NCI-H1930 (cell line): ENCODE measurements at regions not wholly inside any gene's neighbourhood (a gene's known extent, or its start where the extent isn't known, plus 50 kb on each side); places are given as distances from the start of the nearest gene placed in this dataset.
"Not testable (repeated sequence)": the region's sequence is repeated elsewhere in the genome, so short reads cannot be mapped to it uniquely, and the experiment has no call there.

Source experiments
- DNase-seq, 2 experiments: peaks; one replicate each; lab custom pipeline; 2025; lab: John Stamatoyannopoulos, UW

DNA sequence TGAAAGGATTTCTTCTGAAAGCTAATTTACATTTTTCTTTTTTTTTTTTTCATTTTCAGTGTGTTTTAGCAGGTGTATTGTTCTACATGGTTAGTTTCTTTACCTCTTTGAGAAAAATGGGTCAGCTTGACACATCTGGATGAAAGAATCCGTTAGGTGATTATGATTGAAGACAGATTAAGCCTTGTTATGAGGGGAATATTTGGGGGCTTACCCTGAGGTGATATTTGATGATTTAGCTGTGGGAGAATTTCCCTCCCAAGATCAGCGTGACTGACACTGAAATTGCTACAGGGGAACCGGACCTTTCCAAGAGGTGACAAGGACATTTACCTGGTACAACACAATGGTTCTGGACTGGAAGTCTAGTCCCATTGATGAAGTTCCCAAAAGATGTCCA is 147.5 kb downstream of the NFKBIZ start:
- DNase-seq = no peak

DNA sequence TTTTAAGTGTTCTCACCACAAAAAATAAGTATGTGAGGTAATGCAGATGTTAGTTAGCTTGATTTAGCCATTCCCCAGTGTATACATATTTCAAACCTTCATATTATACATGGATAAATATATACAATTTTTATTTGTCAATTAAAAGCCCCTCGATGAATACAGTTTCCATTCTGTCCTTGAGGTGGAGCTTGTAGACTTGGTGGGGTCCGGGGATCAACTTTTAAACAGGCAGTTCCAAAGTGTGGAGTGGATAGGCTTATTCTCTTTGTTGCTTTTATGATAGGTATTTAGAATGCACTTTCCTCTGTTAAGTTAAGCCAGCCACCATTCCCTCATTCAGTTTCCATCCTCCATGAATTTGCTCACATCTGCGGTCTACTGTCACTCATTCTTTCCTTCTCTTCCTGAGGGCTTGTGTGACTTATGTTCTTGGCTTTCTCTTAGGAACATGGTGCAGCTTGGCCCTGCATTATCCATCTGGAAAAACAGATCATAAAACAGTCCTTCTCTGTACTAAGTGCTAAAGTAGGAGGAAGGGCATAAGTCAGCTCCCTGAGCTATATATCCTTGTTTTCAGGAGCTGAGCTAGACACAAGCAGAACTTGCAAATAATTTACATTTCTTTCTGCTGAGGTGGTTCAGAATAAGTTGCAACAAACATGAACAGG is 149.1 kb downstream of the NFKBIZ start:
- DNase-seq = no peak

DNA sequence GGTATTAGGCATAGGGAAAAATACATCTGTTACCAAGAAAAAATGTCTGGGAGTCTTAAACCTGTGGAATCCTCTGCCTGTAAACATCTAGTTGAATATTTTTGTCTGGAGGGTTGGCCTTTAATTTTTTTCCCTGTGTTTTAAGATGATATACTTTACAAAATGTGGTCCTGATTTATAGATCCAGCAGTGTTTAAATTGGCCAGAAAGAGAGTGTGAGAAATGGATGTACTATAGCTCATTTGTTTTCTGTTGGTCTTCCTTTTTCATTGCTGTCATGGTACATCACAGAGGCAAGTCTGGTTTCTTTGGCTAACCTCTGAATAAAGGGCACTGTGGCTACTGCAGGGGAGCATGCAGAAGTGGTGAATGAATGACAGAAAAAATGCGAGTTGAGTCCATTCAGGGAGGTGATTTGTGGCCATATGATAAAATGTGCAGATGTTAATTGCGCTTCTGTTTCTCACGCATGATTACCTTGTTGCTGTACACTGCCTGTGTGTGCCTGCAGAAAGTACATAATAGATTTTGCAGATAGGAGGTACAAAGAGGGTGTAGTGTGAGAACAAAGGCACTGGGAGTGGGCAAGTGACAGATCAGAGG is 150.0 kb downstream of the NFKBIZ start:
- no peak for DNase-seq

DNA sequence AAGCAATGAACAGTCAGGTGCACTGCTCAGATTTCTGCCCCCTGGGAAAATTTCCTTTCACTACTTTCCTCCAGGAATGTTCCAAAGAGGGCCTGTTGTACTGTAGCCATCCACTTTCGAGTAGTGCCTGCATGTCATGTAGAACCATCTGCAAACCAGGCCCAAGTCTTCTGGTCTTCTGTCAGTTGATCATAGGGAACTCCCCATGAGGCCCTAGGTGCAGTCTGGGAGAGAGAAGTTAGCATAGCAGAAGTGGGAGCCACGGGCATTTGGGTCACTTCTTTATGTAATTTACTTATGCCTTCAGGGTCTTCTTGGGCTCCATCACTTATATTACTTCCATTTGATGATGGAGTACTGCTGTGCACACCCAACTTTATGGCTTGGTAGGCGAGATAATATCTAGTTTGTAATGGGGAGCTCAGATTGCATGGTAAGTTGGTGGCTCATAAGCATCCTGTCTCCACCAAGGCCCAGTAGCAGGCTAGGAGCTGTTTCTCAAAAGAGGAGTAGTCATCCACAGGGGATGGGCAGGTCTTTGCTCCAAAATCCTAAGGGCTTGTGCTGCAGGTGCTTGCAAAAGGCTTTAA is 151.4 kb downstream of the NFKBIZ start:
- DNase-seq = no peak

DNA sequence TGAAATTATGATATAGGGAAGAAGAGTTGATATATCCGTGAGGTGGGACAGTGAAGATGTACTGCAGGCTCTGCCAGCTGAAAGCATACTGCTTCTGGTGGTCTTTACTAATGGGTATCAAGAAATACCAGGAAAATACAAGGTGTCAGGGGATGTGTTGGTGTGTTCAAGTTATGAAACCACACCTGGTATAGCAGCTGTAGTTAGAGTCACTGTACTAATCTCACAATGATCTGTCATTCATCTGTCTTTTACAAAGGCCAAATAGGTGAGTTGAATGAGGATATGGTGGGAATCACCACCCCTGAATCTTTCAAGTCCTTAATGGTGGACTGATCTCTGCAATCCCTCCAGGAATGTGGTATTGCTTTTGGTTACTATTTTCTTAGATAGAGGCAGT is 152.7 kb downstream of the NFKBIZ start:
- no peak for DNase-seq

DNA sequence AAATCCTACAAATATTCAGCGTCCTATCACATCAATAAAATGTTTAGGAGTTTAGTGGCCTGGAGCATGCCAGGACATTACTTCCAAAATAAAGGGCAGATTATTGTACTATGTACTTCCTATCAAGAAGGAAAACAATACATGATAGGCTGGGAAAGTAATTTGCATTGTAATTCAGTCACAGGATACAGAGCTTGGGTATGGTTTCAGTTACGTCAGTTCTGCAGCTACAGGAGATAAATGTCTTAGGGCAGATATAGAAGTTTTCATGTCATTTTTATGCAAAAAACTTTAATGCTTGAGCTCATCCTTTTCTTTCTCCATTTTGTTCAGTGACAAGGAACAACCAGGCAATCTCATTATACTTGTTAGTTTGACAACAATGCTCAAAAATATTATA is 155.2 kb downstream of the NFKBIZ start:
- no peak for DNase-seq

DNA sequence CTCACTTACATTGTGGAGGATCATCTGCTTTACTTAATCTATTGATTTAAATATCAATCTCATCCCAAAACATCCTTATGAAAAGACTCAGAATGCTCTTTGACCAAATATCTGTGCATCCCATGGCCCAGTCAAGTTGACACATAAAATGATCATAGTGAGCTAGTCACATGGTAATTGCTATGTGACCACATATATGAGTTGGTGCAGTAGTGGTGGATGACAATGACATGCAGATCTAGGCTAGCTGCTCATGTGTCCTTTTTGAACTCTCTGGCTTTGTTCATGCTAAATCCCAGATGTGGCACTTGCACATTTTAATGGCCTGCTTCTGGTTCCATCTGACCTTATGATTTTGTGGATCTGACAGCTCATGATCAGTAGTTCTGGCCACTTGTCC is 156.2 kb downstream of the NFKBIZ start:
- no peak for DNase-seq

DNA sequence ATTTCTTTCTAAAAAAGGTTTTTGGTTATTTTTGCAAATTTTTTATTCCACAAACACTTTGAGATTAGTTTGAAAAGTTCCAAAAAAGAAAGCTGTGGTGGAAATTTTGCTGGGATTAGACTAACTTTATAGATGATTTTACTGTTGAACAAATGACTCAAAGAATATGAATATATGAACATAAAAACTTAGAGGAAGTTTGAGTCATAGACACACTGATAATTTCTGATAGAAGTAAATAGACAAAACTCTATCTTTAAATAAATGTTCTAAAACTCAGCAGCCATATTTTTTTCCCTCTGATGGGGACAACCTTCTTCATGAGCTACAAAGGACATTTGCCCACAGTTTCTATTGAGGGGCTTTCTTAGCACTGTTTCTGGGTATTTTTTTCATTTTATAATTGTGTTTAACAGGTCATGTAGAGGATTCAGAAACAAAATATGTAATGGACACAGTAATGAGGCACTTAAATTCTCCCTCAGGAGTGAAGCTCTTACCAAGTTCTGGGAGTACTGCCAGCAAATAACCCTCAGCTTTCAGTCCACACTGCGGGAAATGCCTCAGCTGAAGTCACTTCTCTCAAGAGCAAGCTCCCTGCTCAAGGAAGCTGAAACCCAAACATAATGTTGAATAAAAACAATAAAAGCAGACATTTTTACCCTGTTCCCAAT is 157.6 kb downstream of the NFKBIZ start:
- no peak for DNase-seq

DNA sequence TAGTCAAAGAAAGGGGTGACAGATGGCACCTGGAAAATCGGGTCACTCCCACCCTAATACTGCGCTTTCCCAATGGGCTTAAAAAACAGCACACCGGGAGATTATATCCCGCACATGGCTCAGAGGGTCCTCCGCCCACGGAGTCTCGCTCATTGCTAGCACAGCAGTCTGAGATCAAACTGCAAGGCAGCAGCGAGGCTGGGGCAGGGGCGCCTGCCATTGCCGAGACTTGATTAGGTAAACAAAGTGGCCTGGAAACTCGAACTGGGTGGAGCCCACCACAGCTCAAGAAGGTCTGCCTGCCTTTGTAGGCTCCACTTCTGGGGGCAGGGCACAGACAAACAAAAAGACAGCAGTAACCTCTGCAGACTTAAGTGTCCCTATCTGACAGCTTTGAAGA is 159.1 kb downstream of the NFKBIZ start:
- DNase-seq = not testable (repeated sequence)

DNA sequence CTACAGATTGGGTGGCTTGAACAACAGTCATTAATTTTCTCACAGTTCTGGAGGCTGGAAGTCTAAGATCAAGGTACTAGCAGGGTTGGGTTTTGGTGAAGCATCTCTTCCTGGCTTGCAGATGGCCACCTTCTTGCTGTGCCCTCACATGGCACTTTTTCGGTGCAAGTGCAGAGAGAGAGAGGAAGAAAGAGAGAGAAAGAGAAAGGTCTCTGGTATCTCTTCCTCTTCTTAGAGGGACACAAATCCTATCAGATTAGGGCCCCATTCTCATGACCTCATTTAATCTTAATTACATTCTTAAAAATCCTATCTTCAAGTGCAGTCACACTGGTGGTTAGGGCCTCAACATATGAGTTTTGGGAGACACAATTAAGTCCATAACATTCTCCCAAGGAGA is 167.1 kb downstream of the NFKBIZ start:
- no peak for DNase-seq

DNA sequence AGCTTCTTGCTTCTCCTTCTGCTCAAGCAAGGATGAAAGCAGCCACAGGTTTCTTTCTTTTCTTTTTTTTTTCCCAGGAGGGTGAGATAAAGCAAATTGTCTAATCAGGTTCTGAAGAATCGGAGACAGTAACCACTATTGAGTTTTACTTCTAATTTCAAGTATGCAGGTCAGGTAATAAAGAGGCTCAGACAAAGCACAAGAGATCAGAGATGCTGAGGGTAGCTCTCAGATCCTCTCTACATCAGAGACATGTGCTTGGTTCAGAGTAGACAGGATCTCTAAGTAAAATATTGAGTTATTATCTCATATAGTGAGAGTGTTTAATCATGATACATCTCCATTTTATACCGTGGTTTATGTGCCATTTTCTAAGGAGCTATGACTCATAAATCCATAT is 168.5 kb downstream of the NFKBIZ start:
- no peak for DNase-seq

DNA sequence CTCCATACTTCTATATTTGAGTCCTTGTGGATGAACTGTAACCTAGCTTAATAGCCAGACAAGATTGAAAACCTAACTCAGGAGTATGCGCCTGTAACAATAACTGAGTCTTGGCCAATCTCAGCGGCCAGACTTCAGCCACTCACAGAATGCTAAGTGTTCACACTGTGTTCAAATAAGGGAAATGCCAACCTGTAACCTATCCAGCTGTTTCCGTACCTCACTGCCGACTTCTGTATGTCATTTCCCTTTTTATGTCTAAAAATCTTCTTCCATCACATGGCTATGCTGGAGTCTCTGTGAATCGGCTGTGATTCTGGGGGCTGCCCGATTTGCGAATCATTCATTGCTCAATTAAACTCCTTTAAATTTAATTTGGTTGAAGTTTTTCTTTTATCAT is 169.2 kb downstream of the NFKBIZ start:
- DNase-seq = no peak

DNA sequence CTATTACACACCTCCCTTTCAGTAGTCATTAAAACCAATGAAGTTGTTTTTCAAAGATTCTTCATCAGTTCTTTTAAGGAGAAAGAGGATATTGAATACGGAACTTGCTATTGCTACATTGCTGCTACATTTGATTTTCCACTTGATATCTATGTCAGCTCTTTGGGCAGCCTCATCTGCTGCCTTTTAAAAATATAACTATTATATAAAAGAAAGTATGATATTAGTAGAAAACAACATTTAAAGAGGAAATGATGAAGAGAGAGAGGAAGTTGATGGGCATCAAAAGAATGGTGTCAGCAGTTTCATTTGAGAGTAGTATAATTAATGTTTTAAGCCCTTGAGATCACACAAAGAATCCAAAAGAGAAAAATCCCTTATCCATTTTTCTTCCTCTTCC is 171.4 kb downstream of the NFKBIZ start:
- no peak for DNase-seq

DNA sequence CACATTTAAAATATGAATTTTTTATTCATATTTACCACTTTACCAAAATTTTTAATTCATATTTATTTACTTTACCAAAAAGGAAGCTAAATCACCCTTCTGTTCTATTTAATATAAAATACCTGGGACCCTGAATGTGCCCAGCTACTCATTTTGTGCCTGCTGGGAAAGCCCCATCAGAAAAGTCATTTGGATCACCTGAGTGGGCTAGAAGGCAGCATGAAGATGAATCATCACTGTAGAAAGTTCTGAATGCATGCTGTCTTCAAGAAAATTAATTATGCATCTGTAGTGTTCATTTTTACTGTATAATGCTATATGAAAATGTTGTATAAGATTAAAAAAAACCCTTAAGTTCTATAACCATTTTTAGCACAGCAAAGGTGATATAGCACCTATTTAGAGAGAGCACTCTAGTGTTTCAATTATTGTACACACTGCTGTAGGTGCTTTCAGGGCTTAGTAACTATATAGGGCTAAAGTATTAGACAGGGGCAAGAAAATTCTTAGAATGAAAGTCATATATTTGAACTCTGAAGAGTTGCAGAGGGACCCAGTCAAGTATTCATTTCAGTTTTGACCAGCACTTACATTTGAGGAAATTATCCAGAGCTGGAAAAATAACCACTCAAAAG is 175.1 kb downstream of the NFKBIZ start:
- no peak for DNase-seq

DNA sequence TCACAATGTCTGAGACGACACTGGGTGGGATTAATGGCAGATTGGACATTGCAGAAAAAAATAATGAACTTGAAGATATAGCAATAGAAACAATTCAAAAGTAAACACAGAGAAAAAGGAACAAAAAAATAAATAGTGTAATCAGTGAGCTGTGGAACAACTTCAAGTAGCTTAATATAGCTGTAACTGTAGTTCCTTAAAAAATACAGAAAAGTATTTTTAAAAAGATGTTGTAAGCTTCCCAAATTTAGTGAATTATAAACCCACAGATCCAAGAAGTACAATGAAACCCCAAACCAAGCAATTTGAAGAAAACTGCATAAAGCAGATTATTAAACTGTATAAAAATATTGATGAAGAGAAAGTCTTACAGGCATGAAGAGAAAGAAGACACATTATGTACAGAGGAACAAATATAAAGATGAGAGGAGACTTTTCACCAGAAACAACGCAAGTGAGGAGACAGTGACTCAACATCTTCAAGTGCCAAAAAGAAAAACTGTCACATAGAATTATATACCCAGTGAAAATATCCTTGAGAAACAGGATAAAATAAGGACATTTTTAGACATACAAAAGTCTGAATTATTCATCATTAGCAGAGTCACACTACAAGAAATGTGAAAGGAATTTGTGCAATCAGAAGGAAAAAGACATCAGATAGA is 176.4 kb downstream of the NFKBIZ start:
- no peak for DNase-seq

DNA sequence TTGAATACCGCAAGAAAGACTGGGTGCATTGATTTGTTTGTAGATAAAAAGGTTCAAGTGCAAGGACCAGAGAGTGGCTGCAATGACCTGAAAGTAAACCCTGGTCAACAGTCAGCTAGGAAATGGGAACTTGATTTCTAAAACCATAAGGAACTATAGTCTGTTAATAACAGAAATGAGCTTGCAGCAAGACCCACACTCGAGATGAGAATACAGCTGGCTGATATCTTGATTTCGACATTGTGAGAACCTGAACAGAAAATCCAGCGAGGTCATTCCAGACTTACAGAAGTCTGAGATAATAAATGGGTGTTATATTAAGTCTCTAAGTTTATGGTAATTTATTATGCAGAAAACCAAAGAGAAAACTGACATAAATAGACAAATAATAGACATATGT is 177.3 kb downstream of the NFKBIZ start:
- DNase-seq = no peak

DNA sequence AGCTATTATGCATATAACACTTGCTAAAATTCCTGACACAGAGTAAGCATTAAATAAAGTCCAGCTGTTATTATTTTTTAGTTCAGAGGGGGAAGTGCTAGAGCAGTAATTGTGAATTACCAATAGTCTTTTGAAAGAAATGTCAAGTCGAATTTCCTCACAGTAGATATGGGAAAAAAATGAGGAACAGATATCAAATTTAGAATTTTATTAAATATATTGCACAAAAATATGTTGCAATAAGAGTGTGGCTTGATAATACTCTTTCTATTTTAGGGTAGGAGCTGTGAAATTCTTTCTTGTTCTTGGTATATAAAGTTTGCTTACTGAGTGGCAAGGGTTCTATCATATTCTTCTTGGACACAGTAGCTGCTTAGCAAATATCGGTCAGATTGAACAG is 181.3 kb downstream of the NFKBIZ start:
- DNase-seq = no peak

DNA sequence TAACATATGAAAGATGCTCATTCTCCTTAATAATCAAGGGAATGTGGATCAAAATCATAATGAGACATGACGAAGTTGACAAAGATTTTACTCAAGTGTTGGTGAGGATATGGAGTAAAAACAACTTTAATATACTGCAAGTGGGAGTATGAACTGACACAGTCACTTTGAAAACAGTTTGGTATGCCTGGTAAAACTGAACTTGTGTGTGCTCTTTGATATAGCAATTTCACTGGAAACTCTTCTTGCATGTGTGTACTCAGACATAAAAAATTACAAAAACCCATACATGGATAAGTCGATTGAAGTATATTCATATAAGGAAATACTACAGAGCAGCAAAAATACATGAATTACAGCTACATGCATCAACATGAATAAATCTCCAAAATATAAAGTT is 182.5 kb downstream of the NFKBIZ start:
- DNase-seq = no peak

DNA sequence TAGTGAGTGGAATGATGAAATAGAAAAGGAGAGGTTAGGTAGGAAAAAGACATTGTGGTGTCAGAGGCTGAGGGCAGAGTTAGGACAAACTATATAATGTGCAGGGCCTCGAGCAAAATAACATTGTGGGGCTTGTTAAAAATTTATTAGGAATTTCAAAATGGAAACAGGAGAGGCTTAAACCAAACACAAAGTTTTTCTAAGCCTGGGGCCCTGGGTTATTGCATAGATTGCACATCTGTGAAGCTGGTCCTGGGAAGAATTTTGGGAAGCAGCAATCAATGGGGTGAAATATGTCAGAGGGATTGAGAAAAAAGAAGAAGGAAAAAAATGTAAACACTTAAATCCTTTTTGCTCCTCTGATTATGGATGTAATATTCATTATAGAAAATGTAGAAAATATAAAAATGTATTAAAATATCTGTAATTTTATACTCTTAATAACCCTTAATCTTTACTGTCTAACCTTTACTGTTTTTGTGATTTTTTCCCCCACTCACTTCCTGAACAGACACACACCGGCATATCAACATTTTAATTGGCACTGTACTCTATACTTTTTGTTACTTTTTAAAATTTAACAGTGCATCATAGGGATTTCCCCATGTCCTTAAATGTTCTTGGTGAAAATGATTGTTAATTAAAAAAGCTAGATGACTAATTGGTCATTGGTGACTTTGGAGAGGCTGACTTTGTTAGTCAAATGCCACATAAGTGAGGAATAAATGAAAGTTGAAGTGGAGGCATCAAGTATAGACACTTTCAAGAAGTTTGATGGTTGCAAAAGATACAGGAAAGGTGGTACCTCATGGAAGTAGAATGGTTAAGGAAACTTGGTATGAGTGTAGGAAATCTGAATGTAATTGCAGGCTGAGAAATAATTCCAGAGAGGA is 183.4 kb downstream of the NFKBIZ start:
- DNase-seq = no peak

DNA sequence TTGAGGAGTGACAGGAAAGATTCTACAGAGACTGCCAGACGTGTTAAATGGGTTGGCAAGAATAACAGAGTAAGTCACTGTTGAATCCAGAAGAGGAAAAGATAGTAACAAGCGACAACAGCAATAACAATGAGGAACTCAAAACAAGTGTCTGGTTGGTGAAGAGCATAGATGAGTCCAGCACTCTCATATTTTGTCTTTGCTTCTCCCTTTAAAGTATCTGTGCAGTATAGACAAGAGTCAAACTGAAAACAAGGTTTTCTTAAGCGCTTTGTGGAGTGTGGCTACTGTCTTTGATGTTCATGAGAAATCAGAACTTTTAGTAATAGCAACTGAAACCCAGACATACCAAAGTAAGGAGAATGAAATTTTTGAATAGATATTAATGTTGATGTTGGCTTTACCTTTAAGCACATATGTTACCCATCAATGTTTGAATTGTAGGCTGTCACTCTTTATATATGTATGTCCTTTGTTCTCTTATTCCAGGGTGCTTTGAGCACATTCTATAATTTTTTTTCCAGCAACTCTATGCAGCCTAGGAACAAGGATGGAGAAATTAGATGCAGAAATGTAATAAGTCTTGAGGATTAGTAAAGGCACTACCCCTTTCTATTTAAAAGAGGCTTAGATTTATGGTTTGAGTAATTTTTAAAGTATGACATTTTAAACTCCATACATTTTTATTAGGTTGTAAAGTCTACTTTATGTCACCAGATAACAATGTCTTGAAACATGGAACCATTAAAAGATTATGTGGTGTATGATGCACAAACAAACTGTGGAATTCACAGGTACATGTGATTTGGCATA is 185.5 kb downstream of the NFKBIZ start:
- no peak for DNase-seq
